OCI-LY1 (cell line): ENCODE measurements at regions not wholly inside any gene's neighbourhood (a gene's known extent, or its start where the extent isn't known, plus 50 kb on each side); places are given as distances from the start of the nearest gene placed in this dataset.

Experiments used
- H2AFZ ChIP-seq: fragments of 200-600 bp; sonication (generic), shearing (Covaris generic); 2 replicates; pipeline ENCODE4 v1.6.0; 2014; ENCODE audit warnings: antibody characterized with exemption, mild to moderate bottlenecking, low read length
- H3F3A ChIP-seq: fragments of 200-600 bp; sonication (generic), shearing (Covaris generic); 2 replicates; pipeline ENCODE4 v1.6.0; 2014; ENCODE audit warnings: mild to moderate bottlenecking, antibody characterized with exemption, low read length, moderate library complexity; ENCODE audit not compliant: insufficient read depth
- H3K27ac ChIP-seq: fragments of 200-600 bp; sonication (generic); 2 replicates; pipeline ENCODE4 v1.5.1; 2014; ENCODE audit warnings: low read length, mixed run types, mild to moderate bottlenecking, low read depth; ENCODE audit not compliant: poor library complexity, severe bottlenecking
- H3K27me3 ChIP-seq: fragments of 200-600 bp; sonication (generic); 2 replicates; pipeline ENCODE4 v1.6.0; 2014; ENCODE audit warnings: antibody characterized with exemption, mild to moderate bottlenecking, low read length, moderate library complexity; ENCODE audit not compliant: insufficient read depth
- H3K36me3 ChIP-seq: fragments of 200-600 bp; sonication (generic); 2 replicates; pipeline ENCODE4 v1.6.1; 2014; ENCODE audit warnings: mild to moderate bottlenecking, antibody characterized with exemption, low read length, moderate library complexity, mixed read lengths; ENCODE audit not compliant: insufficient read depth
- H3K4me1 ChIP-seq: fragments of 200-600 bp; sonication (generic); 2 replicates; pipeline ENCODE4 v1.5.1; 2014; ENCODE audit warnings: mild to moderate bottlenecking, low read length, moderate library complexity; ENCODE audit not compliant: insufficient read depth, severe bottlenecking
- H3K4me2 ChIP-seq: fragments of 200-600 bp; sonication (generic), shearing (Covaris generic); 2 replicates; pipeline ENCODE4 v1.6.1; 2014; ENCODE audit warnings: low read length
- H3K4me3 ChIP-seq: fragments of 200-600 bp; sonication (generic); 2 replicates; pipeline ENCODE4 v1.5.1; 2014; ENCODE audit warnings: low read length, low read depth, mild to moderate bottlenecking, mixed read lengths; ENCODE audit not compliant: poor library complexity, severe bottlenecking
- H3K79me2 ChIP-seq: fragments of 200-600 bp; shearing (Covaris generic); 2 replicates; pipeline ENCODE4 v1.6.1; 2016; ENCODE audit warnings: mixed run types, low read length, mixed read lengths; ENCODE audit not compliant: insufficient read depth
- H3K9ac ChIP-seq: fragments of 200-600 bp; sonication (generic), shearing (Covaris generic); 2 replicates; pipeline ENCODE4 v1.6.1; 2014; ENCODE audit warnings: mild to moderate bottlenecking, low read length, mixed read lengths
- H3K9me2 ChIP-seq: fragments of 200-600 bp; sonication (generic), shearing (Covaris generic); 2 replicates; pipeline ENCODE4 v1.6.1; 2014; ENCODE audit warnings: low read depth, mild to moderate bottlenecking, low read length, mixed read lengths
- H3K9me3 ChIP-seq: fragments of 200-600 bp; shearing (Covaris generic); 2 replicates; pipeline ENCODE4 v1.6.1; 2014; ENCODE audit warnings: low read length, mixed read lengths
- H4K20me1 ChIP-seq: fragments of 200-600 bp; sonication (generic), shearing (Covaris generic); 2 replicates; pipeline ENCODE4 v1.6.0; 2016; ENCODE audit warnings: mild to moderate bottlenecking, low read length; ENCODE audit not compliant: insufficient read depth
- CTCF ChIP-seq: fragments of 200-600 bp; sonication (generic), shearing (Covaris generic); IDR thresholded peaks from 2 replicates; pipeline ENCODE4 v1.5.1; 2017; ENCODE audit warnings: mild to moderate bottlenecking, antibody characterized with exemption, low read length, moderate library complexity, mixed read lengths
- EZH2 ChIP-seq: fragments of 200-600 bp; sonication (generic), shearing (Covaris generic); IDR thresholded peaks from 2 replicates; pipeline ENCODE4 v1.8.0; 2017; ENCODE audit warnings: borderline replicate concordance, mixed run types, mild to moderate bottlenecking, antibody characterized with exemption, low read length, moderate library complexity, mixed read lengths

DNA sequence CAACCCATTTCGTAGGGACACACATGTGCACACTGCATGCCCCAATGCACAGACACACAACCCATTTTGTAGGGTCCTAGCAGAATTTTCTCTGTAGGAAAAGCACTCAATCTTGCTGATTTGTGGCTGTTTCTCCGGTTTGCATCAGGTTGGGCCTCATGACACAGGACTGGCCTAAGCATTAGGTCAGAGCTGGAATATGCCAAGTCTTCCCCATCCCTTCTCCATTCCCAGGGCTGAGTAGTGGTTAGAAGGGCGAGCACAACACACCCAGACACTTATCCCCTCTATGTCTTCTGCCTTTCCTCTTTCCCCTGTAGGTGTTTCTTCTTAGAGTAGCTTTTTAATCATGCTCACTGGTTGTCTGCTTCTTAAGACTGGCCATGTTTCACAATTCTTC lies 295.9 kb downstream of the SOX11 start:
- Histone ChIP-seq H4K20me1 (no peaks in the 10 kb centered on the region), H3K4me2 (no peak overlapping the region), H3K9me3 (no peaks in the 10 kb centered on the region), H2AFZ (no peak overlapping the region), H3K9ac (no peak overlapping the region), H3K27me3 (no peaks in the 10 kb centered on the region), H3K4me3 (no peak overlapping the region), H3K79me2 (no peaks in the 10 kb centered on the region), H3K9me2 (no peaks in the 10 kb centered on the region), H3K4me1 (peaks cover 13% of the 10 kb centered on the region), H3F3A (no peaks in the 10 kb centered on the region), H3K36me3 (no peaks in the 10 kb centered on the region; the same call in 1 of the 2 replicates), H3K27ac (no peak overlapping the region)
- TF ChIP-seq EZH2 (no peak), CTCF (no peak)

- no peak for TF ChIP-seq EZH2
- TF ChIP-seq CTCF = no peak
- H3K4me2 ChIP-seq = no peak overlapping the region
- H3K27me3 ChIP-seq = 0 out of 2 replicates have a peak, but pooled peaks cover under 1% of the 10 kb centered on the region
Measured at GRCh38 chr2:5990086-5990485, 297.9 kb downstream of the SOX11 start.

DNA sequence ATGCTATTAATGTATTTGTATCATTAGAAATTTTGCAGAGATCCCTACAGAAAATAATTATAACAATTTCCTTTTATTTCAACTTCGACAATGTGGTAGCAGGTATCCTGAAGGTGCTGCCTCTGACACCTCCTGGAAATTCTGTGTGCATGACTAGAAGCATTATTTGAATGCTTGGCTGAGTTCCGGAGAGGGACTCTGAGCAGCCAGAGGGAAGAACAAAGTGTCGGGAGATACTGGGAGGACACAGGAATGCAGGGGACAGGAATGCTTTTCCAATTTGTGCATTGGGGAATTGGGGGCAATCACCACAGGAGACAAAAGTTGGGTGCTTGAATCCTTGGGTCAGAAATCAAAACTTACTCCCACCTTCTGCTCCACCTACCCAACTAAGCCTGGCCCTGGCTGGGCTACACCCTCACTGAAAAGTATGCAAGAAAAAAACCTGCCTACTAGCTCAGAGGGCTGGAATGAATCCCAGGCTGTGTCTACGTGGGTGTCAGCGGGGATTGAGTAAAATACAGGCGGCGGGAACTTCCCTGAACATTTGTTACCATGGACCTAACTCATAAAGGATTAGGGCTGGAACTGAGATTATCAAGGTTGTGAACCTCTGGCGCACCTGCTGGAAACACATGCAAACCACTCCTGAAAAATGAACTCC lies 299.3 kb downstream of the SOX11 start:
- Histone ChIP-seq H3K4me3 (no peak overlapping the region), H3K9me3 (no peaks in the 10 kb centered on the region), H3K36me3 (no peaks in the 10 kb centered on the region; the same call in 1 of the 2 replicates), H3F3A (no peaks in the 10 kb centered on the region), H4K20me1 (no peaks in the 10 kb centered on the region), H3K27me3 (0 out of 2 replicates have a peak, but pooled peaks cover 7% of the 10 kb centered on the region), H2AFZ (no peak overlapping the region), H3K4me2 (no peak overlapping the region), H3K79me2 (no peaks in the 10 kb centered on the region), H3K4me1 (peaks cover 7% of the 10 kb centered on the region), H3K9ac (no peak overlapping the region), H3K9me2 (no peaks in the 10 kb centered on the region), H3K27ac (no peak overlapping the region)
- no peak for TF ChIP-seq EZH2
- TF ChIP-seq CTCF = no peak

More at GRCh38 chr2:5990086-5990485, 297.9 kb downstream of the SOX11 start:
- no peaks in the 10 kb centered on the region for H3K79me2 ChIP-seq
- H3K9me2 ChIP-seq = no peaks in the 10 kb centered on the region
- H3K4me1 ChIP-seq = peaks cover 13% of the 10 kb centered on the region
- H3K4me3 ChIP-seq = no peak overlapping the region
- no peaks in the 10 kb centered on the region; the same call in 1 of the 2 replicates for H3K36me3 ChIP-seq
- H3F3A ChIP-seq = no peaks in the 10 kb centered on the region
- H3K27ac ChIP-seq = no peak overlapping the region
- H2AFZ ChIP-seq = no peak overlapping the region
- no peaks in the 10 kb centered on the region for H4K20me1 ChIP-seq
- no peaks in the 10 kb centered on the region for H3K9me3 ChIP-seq
- H3K9ac ChIP-seq = no peak overlapping the region
